Heart left ventricle (tissue), 16 donors: ENCODE measurements at regions not wholly inside any gene's neighbourhood (a gene's known extent, or its start where the extent isn't known, plus 50 kb on each side); places are given as distances from the start of the nearest gene placed in this dataset.

Experiments
- ATAC-seq, 4 donors: fragments of 200-7000 bp; cut with Tn5 transposase; one replicate each; pipeline ENCODE4 v1.9.1; 2020 to 2022; ENCODE audit warnings: moderate library complexity in 4 of 4, mild to moderate bottlenecking in 3 of 4, moderate number of reproducible peaks in 1 of 4
- DNase-seq, 5 donors: peaks; one replicate each; pipeline ENCODE4 v3.0.0-alpha.2; 2020
- H3K27ac ChIP-seq, 12 donors: fragments of 200-600 bp; sonication (generic) in 4 of 12; one replicate each; pipeline versions ENCODE4 v1.5.0 to v1.8.0; 2016 to 2022; ENCODE audit warnings: mild to moderate bottlenecking in 2 of 12
- H3K27me3 ChIP-seq, 9 donors: fragments of 200-600 bp; sonication (generic) in 2 of 9; one replicate each; pipeline versions ENCODE4 v1.5.1 to v1.8.0; 2016 to 2022; ENCODE audit warnings: mild to moderate bottlenecking in 3 of 9
- H3K36me3 ChIP-seq, 9 donors: fragments of 200-600 bp; sonication (generic) in 2 of 9; one replicate each; pipeline versions ENCODE4 v1.5.0 to v1.8.0; 2018 to 2022; ENCODE audit warnings: mild to moderate bottlenecking in 2 of 9
- H3K4me1 ChIP-seq, 12 donors: fragments of 200-600 bp; sonication (generic) in 4 of 12; one replicate each; pipeline versions ENCODE4 v1.5.0 to v1.8.0; 2016 to 2022; ENCODE audit warnings: mild to moderate bottlenecking in 3 of 12
- H3K4me3 ChIP-seq, 12 donors: fragments of 200-600 bp; sonication (generic) in 4 of 12; one replicate each; pipeline versions ENCODE4 v1.5.0 to v1.8.0; 2017 to 2022; ENCODE audit warnings: mild to moderate bottlenecking in 9 of 12, moderate library complexity in 4 of 12
- H3K9me3 ChIP-seq, 12 donors: fragments of 200-600 bp; sonication (generic) in 4 of 12; one replicate each; pipeline versions ENCODE4 v1.5.0 to v1.8.0; 2016 to 2022; ENCODE audit warnings: mild to moderate bottlenecking in 1 of 12
- POLR2A ChIP-seq, 2 donors: fragments of 450-650 bp; IDR thresholded peaks; one replicate each; pipeline ENCODE4 v1.6.1; 2017; ENCODE audit warnings: antibody characterized with exemption in 2 of 2, mild to moderate bottlenecking in 2 of 2, moderate library complexity in 2 of 2
- WGBS, 4 donors: extraction: QIAGEN DNeasy Blood & Tissue Kit in 2 of 4; methylation state at CpG; one replicate each; pipeline versions ENCODE4 v1.1.5 to v1.1.7; 2013 to 2018; 5-methylcytosine and 5-hydroxymethylcytosine counted together
- intact Hi-C, 10 donors: fragments of 100-400 bp; cut with DNase I; formaldehyde crosslinking; loops; one replicate each; pipeline versions ENCODE4 v1.11.1 to v1.14.2; 2022
- TF ChIP-seq, protein P1 (sequence below), 12 donors: fragments of 200-600 bp; sonication (generic) in 4 of 12; IDR thresholded peaks; one replicate each; pipeline versions ENCODE4 v1.5.0 to v1.8.0; 2018 to 2022; ENCODE audit warnings: antibody characterized with exemption in 12 of 12, mild to moderate bottlenecking in 5 of 12
- donor health status: ischemic (EF 13 %, LVEDD 7.1; RV severe dilation, severe dysfunction).
- donor health status: healthy with polysubstance abuse.
- donor health status: DM: no; HTN: yes; CAD: no.
- donor health status: DM: no; HTN: no; CAD: no.
- donor health status: ischemic (EF 25% LVEDD 6.9; RV normal size, moderate dysfunction).
- donor health status: ischemic (EF 25% LVEDD 5.7; RV mildly dilated, moderate dysfunction).
- donor health status: healthy.
- donor health status: DM: yes; HTN: yes; CAD: no.
- donor health status: ischemic (EF 35%, LVEDD 5.7; RV mildly dilated, moderate dysfunction).
- donor health status: nonischemic (EF 11% LVEDD 7.7; RV severe dilation, severe dysfunction).
- donor health status: DM: yes; HTN: yes; CAD: no.
- donor health status: PGD.
- donor health status: ischemic (EF 29% LVEDD 5.4; RV normal size, mild dysfunction).
- donor health status: nonischemic (EF 23%, LVEDD 6.1; RV moderate dilation, normal function).

- no peak overlapping the region for H3K4me3 ChIP-seq
- no peak for TF ChIP-seq POLR2A (IDR thresholded peaks at IDR 0.05)
- TF ChIP-seq, protein P1, sequence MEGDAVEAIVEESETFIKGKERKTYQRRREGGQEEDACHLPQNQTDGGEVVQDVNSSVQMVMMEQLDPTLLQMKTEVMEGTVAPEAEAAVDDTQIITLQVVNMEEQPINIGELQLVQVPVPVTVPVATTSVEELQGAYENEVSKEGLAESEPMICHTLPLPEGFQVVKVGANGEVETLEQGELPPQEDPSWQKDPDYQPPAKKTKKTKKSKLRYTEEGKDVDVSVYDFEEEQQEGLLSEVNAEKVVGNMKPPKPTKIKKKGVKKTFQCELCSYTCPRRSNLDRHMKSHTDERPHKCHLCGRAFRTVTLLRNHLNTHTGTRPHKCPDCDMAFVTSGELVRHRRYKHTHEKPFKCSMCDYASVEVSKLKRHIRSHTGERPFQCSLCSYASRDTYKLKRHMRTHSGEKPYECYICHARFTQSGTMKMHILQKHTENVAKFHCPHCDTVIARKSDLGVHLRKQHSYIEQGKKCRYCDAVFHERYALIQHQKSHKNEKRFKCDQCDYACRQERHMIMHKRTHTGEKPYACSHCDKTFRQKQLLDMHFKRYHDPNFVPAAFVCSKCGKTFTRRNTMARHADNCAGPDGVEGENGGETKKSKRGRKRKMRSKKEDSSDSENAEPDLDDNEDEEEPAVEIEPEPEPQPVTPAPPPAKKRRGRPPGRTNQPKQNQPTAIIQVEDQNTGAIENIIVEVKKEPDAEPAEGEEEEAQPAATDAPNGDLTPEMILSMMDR (IDR thresholded peaks at IDR 0.05), result no peak
- intact Hi-C loops, result loop anchor here in 1 of 10 donors (10.0 kb wide), 1 partner anchor 422 kb away; no protein-coding TSS in a partner anchor
- no peaks in the 10 kb centered on the region for H3K36me3 ChIP-seq
- 67 to 81% (median 75%) methylated on average over 2 of the region's 2 CpGs for WGBS, 4 donors
- DNase-seq (no peak), ATAC-seq (no peak)
- H3K27ac ChIP-seq, result no peak overlapping the region
- no peaks in the 10 kb centered on the region for H3K9me3 ChIP-seq
- no peaks in the 10 kb centered on the region for H3K27me3 ChIP-seq
- H3K4me1 ChIP-seq, result peaks cover 0 to 10% (median 0%) of the 10 kb centered on the region in 12 donors
Observed at GRCh38 chr17:69722518-69722917, 308.0 kb downstream of the MAP2K6 start.

DNA sequence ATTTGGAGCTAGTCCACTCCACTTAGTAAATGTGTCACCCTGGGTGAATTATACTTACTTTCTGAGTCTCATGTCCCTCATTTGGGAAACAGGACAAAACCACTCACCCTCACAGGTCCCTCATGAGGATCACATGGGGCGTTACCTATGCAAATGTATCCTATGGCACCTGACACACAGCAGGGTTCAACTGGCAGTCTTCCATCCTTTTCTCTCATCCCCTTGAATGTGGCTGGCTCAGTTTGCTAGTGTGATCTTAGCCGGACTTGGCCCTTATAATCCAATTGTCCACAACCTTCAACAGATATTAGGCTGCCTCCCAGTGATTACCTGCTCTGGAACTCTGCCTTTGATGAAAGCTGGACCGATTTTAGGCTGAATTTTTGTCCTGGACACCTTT lies 308.8 kb downstream of the MAP2K6 start:
- no peak for TF ChIP-seq POLR2A (IDR thresholded peaks at IDR 0.05)
- TF ChIP-seq, protein P1 (IDR thresholded peaks at IDR 0.05), result no peak
- WGBS, 4 donors, result 79 to 90% (median 81%) methylated on average over 3 of the region's 3 CpGs
- DNase-seq, result no peak
- Histone ChIP-seq H3K36me3 (no peaks in the 10 kb centered on the region), H3K27me3 (no peaks in the 10 kb centered on the region), H3K4me3 (no peak overlapping the region), H3K27ac (no peak overlapping the region), H3K4me1 (peaks cover 0 to 3% (median under 1%) of the 10 kb centered on the region in 12 donors), H3K9me3 (no peaks in the 10 kb centered on the region)
- ATAC-seq, result no peak
- intact Hi-C loops, result loop anchor here in 1 of 10 donors (10.0 kb wide), 1 partner anchor 421 kb away; no protein-coding TSS in a partner anchor

GRCh38 chr17:69723741-69724140 lies 309.2 kb downstream of the MAP2K6 start:
- Histone ChIP-seq H3K4me1 (peaks cover 0 to 7% (median 5%) of the 10 kb centered on the region in 12 donors), H3K27me3 (no peaks in the 10 kb centered on the region), H3K27ac (no peak overlapping the region), H3K36me3 (no peaks in the 10 kb centered on the region), H3K9me3 (no peaks in the 10 kb centered on the region), H3K4me3 (no peak overlapping the region)
- ATAC-seq (no peak), DNase-seq (no peak)
- intact Hi-C loops, result loop anchor here in 1 of 10 donors (10.0 kb wide), 1 partner anchor 421 kb away; no protein-coding TSS in a partner anchor
- TF ChIP-seq POLR2A (IDR thresholded peaks at IDR 0.05), result no peak
- TF ChIP-seq, protein P1 (IDR thresholded peaks at IDR 0.05), result peak in 2 of 12 donors; percentile 11 to 24

- no peak for ATAC-seq
- intact Hi-C loops, result loop anchor here in 1 of 10 donors (10.0 kb wide), 1 partner anchor 421 kb away; no protein-coding TSS in a partner anchor
Observed at GRCh38 chr17:69724238-69724637, 309.7 kb downstream of the MAP2K6 start.

More at GRCh38 chr17:69724238-69724637, 309.7 kb downstream of the MAP2K6 start:
- 93 to 98% (median 95%) methylated on average over 1 of the region's 1 CpG for WGBS, 4 donors
- Histone ChIP-seq H3K9me3 (no peaks in the 10 kb centered on the region), H3K4me1 (peaks cover 0 to 12% (median 6%) of the 10 kb centered on the region in 12 donors), H3K27me3 (no peaks in the 10 kb centered on the region), H3K36me3 (no peaks in the 10 kb centered on the region), H3K27ac (no peak overlapping the region), H3K4me3 (no peak overlapping the region)
- no peak for DNase-seq
- TF ChIP-seq POLR2A (IDR thresholded peaks at IDR 0.05), result no peak
- TF ChIP-seq, protein P1 (IDR thresholded peaks at IDR 0.05), result no peak
